ENCODE measurements at regions not wholly inside any gene's neighbourhood (a gene's known extent, or its start where the extent isn't known, plus 50 kb on each side); places are given as distances from the start of the nearest gene placed in this dataset.

DNA sequence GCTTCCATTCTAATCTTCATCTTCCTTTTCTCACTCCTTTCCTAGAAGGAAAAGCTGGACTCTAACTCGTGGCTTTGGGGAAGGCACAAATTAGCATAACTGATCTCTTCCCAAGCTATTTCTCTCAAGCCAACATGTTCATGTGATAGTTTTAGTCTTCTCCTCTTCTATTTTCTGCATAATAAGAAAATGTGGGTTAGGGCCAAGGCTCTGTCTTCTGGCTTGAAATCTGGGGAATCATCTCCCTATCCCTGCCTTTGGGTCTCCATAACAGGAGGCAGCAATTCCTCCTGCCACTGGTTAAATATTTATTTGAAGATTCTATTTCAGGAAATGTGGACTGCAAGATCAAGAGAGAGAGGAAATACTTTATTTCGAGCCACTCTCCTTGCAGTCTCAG lies 1669.6 kb downstream of the MAT2B start:
- no peaks in the 10 kb centered on the region for H4K20me1 ChIP-seq (ENCODE audit: insufficient read depth)
- H3K9me2 ChIP-seq (ENCODE audit: insufficient read depth, low read length) = no peaks in the 10 kb centered on the region
- no peaks in the 10 kb centered on the region for H3K9me3 ChIP-seq (ENCODE audit: low read length)
- H3K79me2 ChIP-seq (replicated peaks; ENCODE audit: insufficient read depth, low read length) = no peaks in the 10 kb centered on the region
- H3K4me3 ChIP-seq (ENCODE audit: low read length) = no peak overlapping the region
- TF ChIP-seq TAF1 (IDR thresholded peaks at IDR 0.05; ENCODE audit: low read depth) = no peak
- no peak for TF ChIP-seq EP300 (conservative IDR thresholded peaks at IDR 0.05; ENCODE audit: poor library complexity, severe bottlenecking)
- no peak for TF ChIP-seq EZH2 (IDR thresholded peaks at IDR 0.05; ENCODE audit: borderline replicate concordance, insufficient read depth, low read length, poor library complexity, severe bottlenecking)
- no peak for TF ChIP-seq SMC3 (conservative IDR thresholded peaks at IDR 0.05; ENCODE audit: poor library complexity)
- no peak for TF ChIP-seq RAD21 (conservative IDR thresholded peaks at IDR 0.05)
- no peak overlapping the region for H3K4me2 ChIP-seq (ENCODE audit: low read length)
- H3K9ac ChIP-seq (ENCODE audit: low read length) = no peak overlapping the region
- no peaks in the 10 kb centered on the region for H3K36me3 ChIP-seq (ENCODE audit: insufficient read depth, low read length)
- H2AFZ ChIP-seq (ENCODE audit: low read depth, low read length) = no peak overlapping the region
- no peaks in the 10 kb centered on the region for H3F3A ChIP-seq (ENCODE audit: insufficient read depth, low read length, poor library complexity, severe bottlenecking)
- H3K27ac ChIP-seq (ENCODE audit: low read length) = no peak overlapping the region
- H3K27me3 ChIP-seq (ENCODE audit: insufficient read depth, low read depth, low read length) = no peaks in the 10 kb centered on the region

DNA sequence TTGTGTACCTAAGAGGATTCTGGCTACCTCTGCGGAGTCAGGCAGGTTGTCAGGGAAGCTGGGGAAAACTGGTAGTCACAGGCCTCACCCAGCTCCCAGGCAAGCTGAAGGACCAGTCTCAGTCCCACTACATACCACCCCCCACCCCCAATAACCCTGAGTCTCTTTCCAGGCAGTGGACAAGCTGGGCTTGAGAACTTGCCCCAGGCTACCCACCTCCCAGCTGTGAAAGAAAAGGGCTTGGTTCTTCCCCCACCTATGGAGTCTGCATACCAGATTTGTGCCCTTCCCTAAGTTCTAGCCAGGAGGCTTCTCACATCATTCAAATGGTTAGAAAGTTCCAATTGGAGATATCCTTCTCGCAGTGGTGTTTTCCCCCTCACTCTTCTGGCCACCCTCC lies 1678.8 kb downstream of the MAT2B start:
- Histone ChIP-seq H2AFZ (ENCODE audit: low read depth, low read length) (no peak overlapping the region), H3K4me2 (ENCODE audit: low read length) (no peak overlapping the region), H3K9me2 (ENCODE audit: insufficient read depth, low read length) (no peaks in the 10 kb centered on the region), H3K9me3 (ENCODE audit: low read length) (no peaks in the 10 kb centered on the region), H3K36me3 (ENCODE audit: insufficient read depth, low read length) (no peaks in the 10 kb centered on the region), H3K4me3 (ENCODE audit: low read length) (no peak overlapping the region), H3K9ac (ENCODE audit: low read length) (no peak overlapping the region), H3K27ac (ENCODE audit: low read length) (no peak overlapping the region), H3K79me2 (replicated peaks; ENCODE audit: insufficient read depth, low read length) (no peaks in the 10 kb centered on the region), H3K27me3 (ENCODE audit: insufficient read depth, low read depth, low read length) (no peaks in the 10 kb centered on the region), H4K20me1 (ENCODE audit: insufficient read depth) (no peaks in the 10 kb centered on the region), H3F3A (ENCODE audit: insufficient read depth, low read length, poor library complexity, severe bottlenecking) (no peaks in the 10 kb centered on the region)
- TF ChIP-seq MXI1 (conservative IDR thresholded peaks at IDR 0.05; ENCODE audit: poor library complexity, severe bottlenecking) = no peak
- TF ChIP-seq POLR2AphosphoS5 (IDR thresholded peaks at IDR 0.05) = no peak
- no peak for TF ChIP-seq RAD21 (conservative IDR thresholded peaks at IDR 0.05)
- TF ChIP-seq, protein P1, sequence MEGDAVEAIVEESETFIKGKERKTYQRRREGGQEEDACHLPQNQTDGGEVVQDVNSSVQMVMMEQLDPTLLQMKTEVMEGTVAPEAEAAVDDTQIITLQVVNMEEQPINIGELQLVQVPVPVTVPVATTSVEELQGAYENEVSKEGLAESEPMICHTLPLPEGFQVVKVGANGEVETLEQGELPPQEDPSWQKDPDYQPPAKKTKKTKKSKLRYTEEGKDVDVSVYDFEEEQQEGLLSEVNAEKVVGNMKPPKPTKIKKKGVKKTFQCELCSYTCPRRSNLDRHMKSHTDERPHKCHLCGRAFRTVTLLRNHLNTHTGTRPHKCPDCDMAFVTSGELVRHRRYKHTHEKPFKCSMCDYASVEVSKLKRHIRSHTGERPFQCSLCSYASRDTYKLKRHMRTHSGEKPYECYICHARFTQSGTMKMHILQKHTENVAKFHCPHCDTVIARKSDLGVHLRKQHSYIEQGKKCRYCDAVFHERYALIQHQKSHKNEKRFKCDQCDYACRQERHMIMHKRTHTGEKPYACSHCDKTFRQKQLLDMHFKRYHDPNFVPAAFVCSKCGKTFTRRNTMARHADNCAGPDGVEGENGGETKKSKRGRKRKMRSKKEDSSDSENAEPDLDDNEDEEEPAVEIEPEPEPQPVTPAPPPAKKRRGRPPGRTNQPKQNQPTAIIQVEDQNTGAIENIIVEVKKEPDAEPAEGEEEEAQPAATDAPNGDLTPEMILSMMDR (IDR thresholded peaks at IDR 0.05; ENCODE audit: poor library complexity, severe bottlenecking) = no peak
- TF ChIP-seq, protein P2, sequence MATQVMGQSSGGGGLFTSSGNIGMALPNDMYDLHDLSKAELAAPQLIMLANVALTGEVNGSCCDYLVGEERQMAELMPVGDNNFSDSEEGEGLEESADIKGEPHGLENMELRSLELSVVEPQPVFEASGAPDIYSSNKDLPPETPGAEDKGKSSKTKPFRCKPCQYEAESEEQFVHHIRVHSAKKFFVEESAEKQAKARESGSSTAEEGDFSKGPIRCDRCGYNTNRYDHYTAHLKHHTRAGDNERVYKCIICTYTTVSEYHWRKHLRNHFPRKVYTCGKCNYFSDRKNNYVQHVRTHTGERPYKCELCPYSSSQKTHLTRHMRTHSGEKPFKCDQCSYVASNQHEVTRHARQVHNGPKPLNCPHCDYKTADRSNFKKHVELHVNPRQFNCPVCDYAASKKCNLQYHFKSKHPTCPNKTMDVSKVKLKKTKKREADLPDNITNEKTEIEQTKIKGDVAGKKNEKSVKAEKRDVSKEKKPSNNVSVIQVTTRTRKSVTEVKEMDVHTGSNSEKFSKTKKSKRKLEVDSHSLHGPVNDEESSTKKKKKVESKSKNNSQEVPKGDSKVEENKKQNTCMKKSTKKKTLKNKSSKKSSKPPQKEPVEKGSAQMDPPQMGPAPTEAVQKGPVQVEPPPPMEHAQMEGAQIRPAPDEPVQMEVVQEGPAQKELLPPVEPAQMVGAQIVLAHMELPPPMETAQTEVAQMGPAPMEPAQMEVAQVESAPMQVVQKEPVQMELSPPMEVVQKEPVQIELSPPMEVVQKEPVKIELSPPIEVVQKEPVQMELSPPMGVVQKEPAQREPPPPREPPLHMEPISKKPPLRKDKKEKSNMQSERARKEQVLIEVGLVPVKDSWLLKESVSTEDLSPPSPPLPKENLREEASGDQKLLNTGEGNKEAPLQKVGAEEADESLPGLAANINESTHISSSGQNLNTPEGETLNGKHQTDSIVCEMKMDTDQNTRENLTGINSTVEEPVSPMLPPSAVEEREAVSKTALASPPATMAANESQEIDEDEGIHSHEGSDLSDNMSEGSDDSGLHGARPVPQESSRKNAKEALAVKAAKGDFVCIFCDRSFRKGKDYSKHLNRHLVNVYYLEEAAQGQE (IDR thresholded peaks at IDR 0.05; ENCODE audit: borderline replicate concordance) = no peak
- no peak for TF ChIP-seq EP300 (conservative IDR thresholded peaks at IDR 0.05; ENCODE audit: poor library complexity, severe bottlenecking)
- no peak for TF ChIP-seq EZH2 (IDR thresholded peaks at IDR 0.05; ENCODE audit: borderline replicate concordance, insufficient read depth, low read length, poor library complexity, severe bottlenecking)
- TF ChIP-seq SMC3 (conservative IDR thresholded peaks at IDR 0.05; ENCODE audit: poor library complexity) = no peak
- no peak for TF ChIP-seq TAF1 (IDR thresholded peaks at IDR 0.05; ENCODE audit: low read depth)
